SK-N-SH treated with all-trans-retinoic acid at 6 μM for 48 hours (cell line): ENCODE measurements at regions not wholly inside any gene's neighbourhood (a gene's known extent, or its start where the extent isn't known, plus 50 kb on each side); places are given as distances from the start of the nearest gene placed in this dataset.

Experiments used
- BACH2 ChIP-seq: fragments of 250-450 bp; sonication (Bioruptor Pico); IDR thresholded peaks from 2 replicates; pipeline ENCODE4 v1.9.0; 2021; ENCODE audit warnings: mild to moderate bottlenecking, borderline replicate concordance
- ISL1 ChIP-seq: fragments of 250-450 bp; sonication (Bioruptor Pico); IDR thresholded peaks from 2 replicates; pipeline ENCODE4 v2.1.2; 2022; ENCODE audit warnings: mild to moderate bottlenecking, moderate library complexity
- PPARA ChIP-seq: fragments of 250-450 bp; sonication (Bioruptor Pico); IDR thresholded peaks from 2 replicates; pipeline ENCODE4 v1.5.0; 2020; ENCODE audit warnings: mild to moderate bottlenecking, borderline replicate concordance
- ZFP3 ChIP-seq: fragments of 250-450 bp; sonication (Bioruptor Pico); IDR thresholded peaks from 2 replicates; pipeline ENCODE4 v1.5.0; 2020; ENCODE audit warnings: mild to moderate bottlenecking, moderate library complexity
- TF ChIP-seq, protein P1 (sequence below): fragments of 250-450 bp; sonication (Bioruptor Pico); IDR thresholded peaks from 2 replicates; pipeline ENCODE4 v1.8.0; 2020; ENCODE audit warnings: mild to moderate bottlenecking, moderate library complexity, borderline replicate concordance

- TF ChIP-seq PPARA (CRISPR knock-in tag) (no peak), BACH2 (CRISPR knock-in tag) (no peak), ISL1 (CRISPR knock-in tag) (no peak), ZFP3 (CRISPR knock-in tag) (no peak)
- TF ChIP-seq, protein P1, sequence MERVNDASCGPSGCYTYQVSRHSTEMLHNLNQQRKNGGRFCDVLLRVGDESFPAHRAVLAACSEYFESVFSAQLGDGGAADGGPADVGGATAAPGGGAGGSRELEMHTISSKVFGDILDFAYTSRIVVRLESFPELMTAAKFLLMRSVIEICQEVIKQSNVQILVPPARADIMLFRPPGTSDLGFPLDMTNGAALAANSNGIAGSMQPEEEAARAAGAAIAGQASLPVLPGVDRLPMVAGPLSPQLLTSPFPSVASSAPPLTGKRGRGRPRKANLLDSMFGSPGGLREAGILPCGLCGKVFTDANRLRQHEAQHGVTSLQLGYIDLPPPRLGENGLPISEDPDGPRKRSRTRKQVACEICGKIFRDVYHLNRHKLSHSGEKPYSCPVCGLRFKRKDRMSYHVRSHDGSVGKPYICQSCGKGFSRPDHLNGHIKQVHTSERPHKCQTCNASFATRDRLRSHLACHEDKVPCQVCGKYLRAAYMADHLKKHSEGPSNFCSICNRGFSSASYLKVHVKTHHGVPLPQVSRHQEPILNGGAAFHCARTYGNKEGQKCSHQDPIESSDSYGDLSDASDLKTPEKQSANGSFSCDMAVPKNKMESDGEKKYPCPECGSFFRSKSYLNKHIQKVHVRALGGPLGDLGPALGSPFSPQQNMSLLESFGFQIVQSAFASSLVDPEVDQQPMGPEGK (CRISPR knock-in tag), result no peak
These were observed 1208.4 kb upstream of the CDH8 start for GRCh38 chr16:63244631-63245030.
